ENCODE measurements at regions not wholly inside any gene's neighbourhood (a gene's known extent, or its start where the extent isn't known, plus 50 kb on each side); places are given as distances from the start of the nearest gene placed in this dataset.

- no peak for TF ChIP-seq ZNF280B (CRISPR knock-in tag; IDR thresholded peaks at IDR 0.05; ENCODE audit: borderline replicate concordance)
- no peak for TF ChIP-seq ZNF33A (CRISPR knock-in tag; IDR thresholded peaks at IDR 0.05; ENCODE audit: borderline replicate concordance)
- TF ChIP-seq ATRX (CRISPR knock-in tag; IDR thresholded peaks at IDR 0.05; ENCODE audit: borderline replicate concordance): no peak
Measured at GRCh38 chr12:75773377-75773776, 258.2 kb downstream of the PHLDA1 start (continued).

GRCh38 chr12:75771023-75771422 lies 259.6 kb upstream of the KRR1 start:
- no peaks in the 10 kb centered on the region for H3K9me3 ChIP-seq (ENCODE audit: low read length)
- no peaks in the 10 kb centered on the region for H3K27me3 ChIP-seq (ENCODE audit: control insufficient read depth in 1 of 2, insufficient read depth in 2 of 2, low read length in 2 of 2)
- intact Hi-C loops (cut with micrococcal nuclease; ENCODE audit: unreplicated experiment) (no loop called here), in situ Hi-C loops (cut with HindIII; ENCODE audit: extremely low pct_ligation_motif_present, low pct_unique_long_range_greater_than_20kb) (no loop called here)
- ATAC-seq (no peak), FAIRE-seq (no peak), DNase-seq (ENCODE audit: low spot score) (no peak)
- no peak overlapping the region for H3K9ac ChIP-seq (ENCODE audit: insufficient read depth, low read depth, low read length)
- no peak overlapping the region for H3K27ac ChIP-seq (ENCODE audit: extremely low read length, insufficient read depth, low read length)
- H3K36me3 ChIP-seq (replicated peaks in 1 of 2; ENCODE audit: control insufficient read depth in 1 of 2, insufficient read depth in 2 of 2, low read length in 2 of 2): no peaks in the 10 kb centered on the region
- H3K79me2 ChIP-seq (ENCODE audit: insufficient read depth, low read length): no peaks in the 10 kb centered on the region
- ChIA-PET POLR2A (no interaction called here), CTCF (ENCODE audit: low intra/inter-chr PET ratio, low total read pairs) (no interaction called here)
- no peak overlapping the region for H2AFZ ChIP-seq (ENCODE audit: low read length)
- TF ChIP-seq ZNF609 (CRISPR knock-in tag; IDR thresholded peaks at IDR 0.05; ENCODE audit: borderline replicate concordance): no peak
- TF ChIP-seq ZBTB49 (CRISPR knock-in tag; IDR thresholded peaks at IDR 0.05; ENCODE audit: borderline replicate concordance): no peak
- no peak for TF ChIP-seq TBX2 (CRISPR knock-in tag; IDR thresholded peaks at IDR 0.05; ENCODE audit: borderline replicate concordance)
- TF ChIP-seq MED1 (CRISPR knock-in tag; IDR thresholded peaks at IDR 0.05): no peak
- TF ChIP-seq ZGPAT (CRISPR knock-in tag; IDR thresholded peaks at IDR 0.05): no peak
- TF ChIP-seq ARNT (IDR thresholded peaks at IDR 0.05): no peak
- no peak for TF ChIP-seq LBX2 (CRISPR knock-in tag; IDR thresholded peaks at IDR 0.05; ENCODE audit: borderline replicate concordance)
- TF ChIP-seq FOSL2 (CRISPR knock-in tag; IDR thresholded peaks at IDR 0.05): 0 out of 2 replicates have a peak, but pooled peaks have one; percentile 14
- WGBS (ENCODE audit: low lambda C conversion rate): 100% methylated on average over 2 of the region's 2 CpGs
- no TSS peak for BruUV-seq (replicated peaks)
- no peak overlapping the region for H3K4me2 ChIP-seq (ENCODE audit: low read depth, low read length)
- peaks cover 70% of the 10 kb centered on the region for H3K4me1 ChIP-seq (ENCODE audit: insufficient read depth, low read length)
- H4K20me1 ChIP-seq (ENCODE audit: insufficient read depth, low read length): no peaks in the 10 kb centered on the region
- no peak overlapping the region for H3K4me3 ChIP-seq (replicated peaks in 1 of 3; ENCODE audit: insufficient read depth in 1 of 3, low read depth in 2 of 3, low read length in 3 of 3)
